HEK293 (cell line): ENCODE measurements at regions not wholly inside any gene's neighbourhood (a gene's known extent, or its start where the extent isn't known, plus 50 kb on each side); places are given as distances from the start of the nearest gene placed in this dataset.

Experiments used
- CTCF ChIP-seq: fragments of 450-650 bp; formaldehyde crosslinking; IDR thresholded peaks from 2 replicates; pipeline ENCODE4 v1.5.1; 2016; ENCODE audit warnings: missing biosample characterization, missing genetic modification characterization
- GLI4 ChIP-seq: fragments of 450-650 bp; formaldehyde crosslinking; IDR thresholded peaks from 2 replicates; pipeline ENCODE4 v1.5.1; 2016; ENCODE audit warnings: missing biosample characterization, missing genetic modification characterization
- IKZF3 ChIP-seq: fragments of 450-650 bp; IDR thresholded peaks from 2 replicates; pipeline ENCODE4 v1.5.0; 2018; ENCODE audit warnings: missing biosample characterization, mild to moderate bottlenecking, missing genetic modification characterization, moderate library complexity
- SP3 ChIP-seq: fragments of 450-650 bp; formaldehyde crosslinking; IDR thresholded peaks from 2 replicates; pipeline ENCODE4 v1.5.1; 2016; ENCODE audit warnings: missing biosample characterization, missing genetic modification characterization
- ZBTB20 ChIP-seq: fragments of 450-650 bp; formaldehyde crosslinking; IDR thresholded peaks from 2 replicates; pipeline ENCODE4 v1.5.1; 2016; ENCODE audit warnings: missing biosample characterization, missing genetic modification characterization
- ZNF157 ChIP-seq: fragments of 450-650 bp; formaldehyde crosslinking; IDR thresholded peaks from 2 replicates; pipeline ENCODE4 v1.5.1; 2016; ENCODE audit warnings: missing biosample characterization, missing genetic modification characterization
- ZNF274 ChIP-seq, 2 experiments: fragments of 200-500 bp in 1 of 2; fragments of 450-650 bp in 1 of 2; sonication (Bioruptor generic) in 1 of 2; formaldehyde crosslinking in 1 of 2; IDR thresholded peaks; 2 replicates each; pipeline versions ENCODE4 v1.5.1 to v1.6.1; 2014 to 2016; ENCODE audit warnings: borderline replicate concordance in 1 of 2, inconsistent platforms in 1 of 2, low read length in 1 of 2, missing biosample characterization in 1 of 2, missing genetic modification characterization in 1 of 2
- ZNF549 ChIP-seq: fragments of 450-650 bp; IDR thresholded peaks from 2 replicates; pipeline ENCODE4 v1.5.1; 2018; ENCODE audit warnings: missing biosample characterization, missing genetic modification characterization, mild to moderate bottlenecking, inconsistent platforms, moderate library complexity
- ZNF558 ChIP-seq: fragments of 450-650 bp; formaldehyde crosslinking; IDR thresholded peaks from 2 replicates; pipeline ENCODE4 v1.5.1; 2016; ENCODE audit warnings: missing biosample characterization, missing genetic modification characterization

- TF ChIP-seq ZNF274 (IDR thresholded peaks at IDR 0.05; ENCODE audit: low read length) (no peak), ZNF274 (tag by site-specific recombination; IDR thresholded peaks at IDR 0.05; ENCODE audit: borderline replicate concordance) (no peak), CTCF (tag by site-specific recombination) (no peak), ZNF549 (tag by site-specific recombination) (no peak), ZNF558 (no peak), ZNF157 (tag by site-specific recombination) (no peak), SP3 (no peak), IKZF3 (no peak), ZBTB20 (no peak), GLI4 (tag by site-specific recombination) (no peak)
Observed at GRCh38 chr12:74977832-74978481, 231.7 kb downstream of the KCNC2 start.
